K562 (cell line): ENCODE measurements at regions not wholly inside any gene's neighbourhood (a gene's known extent, or its start where the extent isn't known, plus 50 kb on each side); places are given as distances from the start of the nearest gene placed in this dataset.

Source experiments
- CBFA2T3 ChIP-seq: fragments of 450-650 bp; IDR thresholded peaks from 2 replicates; pipeline ENCODE4 v1.6.1; 2017
- CTBP1 ChIP-seq: fragments of 450-650 bp; IDR thresholded peaks from 2 replicates; pipeline ENCODE4 v1.6.1; 2016; ENCODE audit warnings: borderline replicate concordance
- FOXJ3 ChIP-seq: sonication (generic); formaldehyde crosslinking; IDR thresholded peaks from 2 replicates; pipeline ENCODE4 v1.4.0; 2020; ENCODE audit warnings: mild to moderate bottlenecking, missing genetic modification reagents
- HDGF ChIP-seq: fragments of 450-650 bp; IDR thresholded peaks from 2 replicates; pipeline ENCODE4 v1.6.1; 2016
- ID3 ChIP-seq, 2 experiments: fragments of 250-450 bp in 1 of 2; fragments of 450-650 bp in 1 of 2; sonication (Bioruptor Pico) in 1 of 2; IDR thresholded peaks; 2 replicates each; pipeline versions ENCODE4 v1.6.1 to v1.8.0; 2016 to 2021; ENCODE audit warnings: mild to moderate bottlenecking in 2 of 2, moderate library complexity in 2 of 2, missing compliant biosample characterization in 1 of 2, missing genetic modification characterization in 1 of 2
- IFI16 ChIP-seq: fragments of 250-450 bp; sonication (Bioruptor Pico); IDR thresholded peaks from 2 replicates; pipeline ENCODE4 v2.1.2; 2022; ENCODE audit warnings: mild to moderate bottlenecking, inconsistent platforms
- NFYB ChIP-seq: IDR thresholded peaks from 2 replicates; pipeline ENCODE4 v1.6.1; 2011; ENCODE audit warnings: mild to moderate bottlenecking, moderate library complexity; ENCODE audit not compliant: insufficient read length; ENCODE audit errors: extremely low read depth
- RBM34 ChIP-seq: fragments of 200-400 bp; formaldehyde crosslinking; IDR thresholded peaks from 2 replicates; pipeline ENCODE4 v1.6.1; 2018; ENCODE audit warnings: low read length, borderline replicate concordance; ENCODE audit not compliant: insufficient read depth
- SLC30A9 ChIP-seq: fragments of 250-450 bp; sonication (Bioruptor Pico); IDR thresholded peaks from 2 replicates; pipeline ENCODE4 v1.8.0; 2022; ENCODE audit warnings: mild to moderate bottlenecking, moderate library complexity
- SRSF7 ChIP-seq: fragments of 200-400 bp; formaldehyde crosslinking; optimal IDR thresholded peaks from 2 replicates; pipeline ENCODE3; 2017; ENCODE audit warnings: mild to moderate bottlenecking, low read depth, low read length
- STAT5B ChIP-seq: fragments of 250-450 bp; sonication (Bioruptor Pico); IDR thresholded peaks from 2 replicates; pipeline ENCODE4 v1.8.0; 2021; ENCODE audit warnings: mild to moderate bottlenecking, inconsistent platforms
- TAF15 ChIP-seq: fragments of 200-400 bp; formaldehyde crosslinking; IDR thresholded peaks from 2 replicates; pipeline ENCODE4 v1.6.1; 2017; ENCODE audit warnings: mild to moderate bottlenecking, low read depth, low read length, moderate library complexity
- TGIF2 ChIP-seq: sonication (generic); formaldehyde crosslinking; IDR thresholded peaks from 2 replicates; pipeline ENCODE4 v1.8.1; 2022; ENCODE audit warnings: mild to moderate bottlenecking, missing genetic modification reagents, moderate library complexity
- WHSC1 ChIP-seq: IDR thresholded peaks from one replicate; pipeline ENCODE4 v1.6.1; 2012; ENCODE audit warnings: low read length, control low read depth, inconsistent platforms
- ZFP36 ChIP-seq: fragments of 150-350 bp; IDR thresholded peaks from 2 replicates; pipeline ENCODE4 v1.6.1; 2018; ENCODE audit warnings: low read length, low read depth; ENCODE audit not compliant: partially characterized antibody
- ZNF175 ChIP-seq: fragments of 200-800 bp; sonication (Bioruptor generic); IDR thresholded peaks from 2 replicates; pipeline ENCODE4 v1.6.1; 2016; ENCODE audit warnings: low read depth, mild to moderate bottlenecking, missing genetic modification characterization, missing compliant biosample characterization
- ZNF830 ChIP-seq: fragments of 250-450 bp; sonication (Bioruptor Pico); IDR thresholded peaks from 2 replicates; pipeline ENCODE4 v1.5.0; 2021; ENCODE audit warnings: mild to moderate bottlenecking
- TF ChIP-seq, protein P1 (sequence below), 2 experiments: fragments of 450-650 bp; formaldehyde crosslinking in 1 of 2; IDR thresholded peaks; 2 replicates each; pipeline versions ENCODE4 v1.4.0 to v1.6.1; 2014 to 2020; ENCODE audit warnings: mild to moderate bottlenecking in 2 of 2, borderline replicate concordance in 1 of 2, low read depth in 1 of 2

- TF ChIP-seq CBFA2T3: no peak; the same call in 1 of the 2 replicates
- TF ChIP-seq CTBP1: peak; percentile 78; the same call in 1 of the 2 replicates
- no peak; the same call in 1 of the 2 replicates for TF ChIP-seq ZNF175 (CRISPR knock-in tag)
- no peak for TF ChIP-seq SLC30A9 (CRISPR knock-in tag)
- TF ChIP-seq WHSC1: no peak
- TF ChIP-seq ID3 (CRISPR knock-in tag; IDR thresholded peaks at IDR 0.05): no peak
- 0 out of 2 replicates have a peak, but pooled peaks have one; percentile 52 for TF ChIP-seq ID3 (tag; IDR thresholded peaks at IDR 0.05)
- TF ChIP-seq ZNF830: no peak
- TF ChIP-seq TGIF2 (CRISPR knock-in tag): no peak
- no peak for TF ChIP-seq NFYB
- no peak for TF ChIP-seq IFI16 (CRISPR knock-in tag)
- no peak for TF ChIP-seq STAT5B (CRISPR knock-in tag)
- TF ChIP-seq, protein P1, sequence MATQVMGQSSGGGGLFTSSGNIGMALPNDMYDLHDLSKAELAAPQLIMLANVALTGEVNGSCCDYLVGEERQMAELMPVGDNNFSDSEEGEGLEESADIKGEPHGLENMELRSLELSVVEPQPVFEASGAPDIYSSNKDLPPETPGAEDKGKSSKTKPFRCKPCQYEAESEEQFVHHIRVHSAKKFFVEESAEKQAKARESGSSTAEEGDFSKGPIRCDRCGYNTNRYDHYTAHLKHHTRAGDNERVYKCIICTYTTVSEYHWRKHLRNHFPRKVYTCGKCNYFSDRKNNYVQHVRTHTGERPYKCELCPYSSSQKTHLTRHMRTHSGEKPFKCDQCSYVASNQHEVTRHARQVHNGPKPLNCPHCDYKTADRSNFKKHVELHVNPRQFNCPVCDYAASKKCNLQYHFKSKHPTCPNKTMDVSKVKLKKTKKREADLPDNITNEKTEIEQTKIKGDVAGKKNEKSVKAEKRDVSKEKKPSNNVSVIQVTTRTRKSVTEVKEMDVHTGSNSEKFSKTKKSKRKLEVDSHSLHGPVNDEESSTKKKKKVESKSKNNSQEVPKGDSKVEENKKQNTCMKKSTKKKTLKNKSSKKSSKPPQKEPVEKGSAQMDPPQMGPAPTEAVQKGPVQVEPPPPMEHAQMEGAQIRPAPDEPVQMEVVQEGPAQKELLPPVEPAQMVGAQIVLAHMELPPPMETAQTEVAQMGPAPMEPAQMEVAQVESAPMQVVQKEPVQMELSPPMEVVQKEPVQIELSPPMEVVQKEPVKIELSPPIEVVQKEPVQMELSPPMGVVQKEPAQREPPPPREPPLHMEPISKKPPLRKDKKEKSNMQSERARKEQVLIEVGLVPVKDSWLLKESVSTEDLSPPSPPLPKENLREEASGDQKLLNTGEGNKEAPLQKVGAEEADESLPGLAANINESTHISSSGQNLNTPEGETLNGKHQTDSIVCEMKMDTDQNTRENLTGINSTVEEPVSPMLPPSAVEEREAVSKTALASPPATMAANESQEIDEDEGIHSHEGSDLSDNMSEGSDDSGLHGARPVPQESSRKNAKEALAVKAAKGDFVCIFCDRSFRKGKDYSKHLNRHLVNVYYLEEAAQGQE (IDR thresholded peaks at IDR 0.05; ENCODE audit: borderline replicate concordance): peak; percentile 54; the same call in 1 of the 2 replicates
- TF ChIP-seq, protein P1 (CRISPR knock-in tag; IDR thresholded peaks at IDR 0.05; ENCODE audit: low read depth): no peak
- no peak for TF ChIP-seq RBM34
- TF ChIP-seq TAF15: no peak
- TF ChIP-seq HDGF: no peak
- no peak for TF ChIP-seq ZFP36
- no peak for TF ChIP-seq FOXJ3
- no peak for TF ChIP-seq SRSF7
Measured at GRCh38 chr7:106534271-106534846, 126.6 kb downstream of the CCDC71L start (continued).
